ENCODE measurements at regions not wholly inside any gene's neighbourhood (a gene's known extent, or its start where the extent isn't known, plus 50 kb on each side); places are given as distances from the start of the nearest gene placed in this dataset.

DNA sequence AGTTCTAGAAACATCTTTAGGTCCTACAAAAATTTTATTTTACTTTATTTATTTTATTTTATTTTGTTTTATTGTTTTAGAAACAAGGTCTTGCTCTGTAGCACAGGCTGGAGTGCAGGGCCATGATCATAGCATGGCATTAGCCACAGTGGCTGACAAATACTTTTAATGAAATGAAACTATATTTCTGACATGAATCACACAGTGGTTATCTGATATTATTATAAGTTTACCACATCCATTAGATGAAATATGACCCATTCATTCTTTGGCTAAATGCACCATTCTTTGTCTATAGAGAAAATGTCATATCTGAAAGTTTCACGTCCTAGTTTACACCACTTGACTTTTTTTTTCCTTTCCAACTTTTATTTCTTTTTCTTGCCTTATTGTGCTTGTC lies 613.4 kb upstream of the ADAMTS5 start:
- ATAC-seq (ENCODE audit: low read depth) (no peak), DNase-seq (no peak)
- H2AFZ ChIP-seq (ENCODE audit: insufficient read depth, low read depth, low read length, poor library complexity, severe bottlenecking) = no peak overlapping the region
- TF ChIP-seq, protein P1, sequence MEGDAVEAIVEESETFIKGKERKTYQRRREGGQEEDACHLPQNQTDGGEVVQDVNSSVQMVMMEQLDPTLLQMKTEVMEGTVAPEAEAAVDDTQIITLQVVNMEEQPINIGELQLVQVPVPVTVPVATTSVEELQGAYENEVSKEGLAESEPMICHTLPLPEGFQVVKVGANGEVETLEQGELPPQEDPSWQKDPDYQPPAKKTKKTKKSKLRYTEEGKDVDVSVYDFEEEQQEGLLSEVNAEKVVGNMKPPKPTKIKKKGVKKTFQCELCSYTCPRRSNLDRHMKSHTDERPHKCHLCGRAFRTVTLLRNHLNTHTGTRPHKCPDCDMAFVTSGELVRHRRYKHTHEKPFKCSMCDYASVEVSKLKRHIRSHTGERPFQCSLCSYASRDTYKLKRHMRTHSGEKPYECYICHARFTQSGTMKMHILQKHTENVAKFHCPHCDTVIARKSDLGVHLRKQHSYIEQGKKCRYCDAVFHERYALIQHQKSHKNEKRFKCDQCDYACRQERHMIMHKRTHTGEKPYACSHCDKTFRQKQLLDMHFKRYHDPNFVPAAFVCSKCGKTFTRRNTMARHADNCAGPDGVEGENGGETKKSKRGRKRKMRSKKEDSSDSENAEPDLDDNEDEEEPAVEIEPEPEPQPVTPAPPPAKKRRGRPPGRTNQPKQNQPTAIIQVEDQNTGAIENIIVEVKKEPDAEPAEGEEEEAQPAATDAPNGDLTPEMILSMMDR (IDR thresholded peaks at IDR 0.05) = no peak
- no peaks in the 10 kb centered on the region for H3K36me3 ChIP-seq (replicated peaks in 1 of 2; ENCODE audit: control extremely low read depth in 1 of 2, control insufficient read depth in 1 of 2, extremely low read depth in 1 of 2, insufficient read depth in 2 of 2, low read length in 1 of 2)
- H3K4me1 ChIP-seq (ENCODE audit: control insufficient read depth in 2 of 2, insufficient read depth in 2 of 2, low read length in 2 of 2) = no peaks in the 10 kb centered on the region
- Mint-ChIP-seq H3K4me3 (no peak overlapping the region), H3K27ac (no peak overlapping the region), H3K4me1 (no peaks in the 10 kb centered on the region), H3K9me3 (ENCODE audit: insufficient read depth) (peaks cover 4% of the 10 kb centered on the region), H3K27me3 (no peaks in the 10 kb centered on the region)
- ChIA-PET POLR2A (no interaction called here), CTCF (no interaction called here)
- no peaks in the 10 kb centered on the region for H3K79me2 ChIP-seq (ENCODE audit: control insufficient read depth, insufficient read depth, low read length)
- H4K20me1 ChIP-seq (ENCODE audit: control insufficient read depth, insufficient read depth, low read length, poor library complexity, severe bottlenecking) = no peaks in the 10 kb centered on the region
- no peaks in the 10 kb centered on the region for H3K9me3 ChIP-seq (ENCODE audit: control extremely low read depth in 1 of 3, control insufficient read depth in 2 of 3, insufficient read depth in 1 of 3, low read length in 2 of 3)
- WGBS (ENCODE audit: insufficient coverage) = no CpG with 5 or more reads among the region's 1 CpG
- H3K4me2 ChIP-seq (replicated peaks; ENCODE audit: low read depth, low read length, poor library complexity, severe bottlenecking) = no peak overlapping the region
- no peak overlapping the region for H3K27ac ChIP-seq (ENCODE audit: low read length in 2 of 2)
- intact Hi-C loops (cut with micrococcal nuclease) = no loop called here
- H3K27me3 ChIP-seq (replicated peaks in 1 of 4; ENCODE audit: control extremely low read depth in 1 of 4, control insufficient read depth in 3 of 4, insufficient read depth in 4 of 4, low read length in 3 of 4) = no peaks in the 10 kb centered on the region
- H3K9ac ChIP-seq (ENCODE audit: low read length) = no peak overlapping the region
- no peak overlapping the region for H3K4me3 ChIP-seq (ENCODE audit: control extremely low read depth in 1 of 5, extremely low read depth in 1 of 5, insufficient read depth in 1 of 5, low read depth in 2 of 5, low read length in 4 of 5)

DNA sequence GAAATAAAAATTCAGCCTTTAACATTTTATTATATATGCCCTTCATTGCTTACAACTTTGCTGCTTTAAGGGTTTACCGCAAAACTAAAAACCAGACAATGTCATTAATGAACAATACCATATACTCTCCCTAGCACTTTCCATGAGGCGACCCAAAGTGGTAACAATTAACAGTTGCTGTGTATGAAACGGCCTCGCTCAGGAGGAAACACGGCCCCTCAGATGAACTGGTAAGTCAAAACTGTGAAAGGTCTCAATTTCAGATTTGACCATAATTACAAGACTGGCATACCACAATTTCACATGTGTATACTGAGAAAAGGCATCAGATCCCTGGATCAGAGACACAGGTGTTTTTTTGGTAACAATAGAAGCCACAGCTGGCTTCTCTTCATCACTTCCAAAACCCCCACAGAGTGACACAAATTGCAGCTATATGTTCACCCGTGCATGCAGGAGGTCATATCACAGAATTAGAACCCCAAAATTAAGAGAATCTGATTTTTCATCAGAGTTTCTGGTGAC lies 611.9 kb upstream of the ADAMTS5 start:
- Histone ChIP-seq H4K20me1 (ENCODE audit: control insufficient read depth, insufficient read depth, low read length, poor library complexity, severe bottlenecking) (no peaks in the 10 kb centered on the region), H3K79me2 (ENCODE audit: control insufficient read depth, insufficient read depth, low read length) (no peaks in the 10 kb centered on the region), H3K4me1 (ENCODE audit: control insufficient read depth in 2 of 2, insufficient read depth in 2 of 2, low read length in 2 of 2) (no peaks in the 10 kb centered on the region), H3K27ac (ENCODE audit: low read length in 2 of 2) (no peak overlapping the region), H3K9ac (ENCODE audit: low read length) (no peak overlapping the region), H3K36me3 (replicated peaks in 1 of 2; ENCODE audit: control extremely low read depth in 1 of 2, control insufficient read depth in 1 of 2, extremely low read depth in 1 of 2, insufficient read depth in 2 of 2, low read length in 1 of 2) (no peaks in the 10 kb centered on the region), H3K9me3 (ENCODE audit: control extremely low read depth in 1 of 3, control insufficient read depth in 2 of 3, insufficient read depth in 1 of 3, low read length in 2 of 3) (no peaks in the 10 kb centered on the region), H3K4me3 (ENCODE audit: control extremely low read depth in 1 of 5, extremely low read depth in 1 of 5, insufficient read depth in 1 of 5, low read depth in 2 of 5, low read length in 4 of 5) (no peak overlapping the region), H2AFZ (ENCODE audit: insufficient read depth, low read depth, low read length, poor library complexity, severe bottlenecking) (no peak overlapping the region), H3K4me2 (replicated peaks; ENCODE audit: low read depth, low read length, poor library complexity, severe bottlenecking) (no peak overlapping the region), H3K27me3 (replicated peaks in 1 of 4; ENCODE audit: control extremely low read depth in 1 of 4, control insufficient read depth in 3 of 4, insufficient read depth in 4 of 4, low read length in 3 of 4) (no peaks in the 10 kb centered on the region)
- POLR2A ChIA-PET = no interaction called here
- CTCF ChIA-PET = no interaction called here
- H3K9me3 Mint-ChIP-seq (ENCODE audit: insufficient read depth) = peaks cover 4% of the 10 kb centered on the region
- TF ChIP-seq, protein P1 (IDR thresholded peaks at IDR 0.05) = no peak
- intact Hi-C loops (cut with micrococcal nuclease) = no loop called here
- WGBS (ENCODE audit: insufficient coverage) = 86% methylated on average over 4 of the region's 6 CpGs
- no peaks in the 10 kb centered on the region for H3K27me3 Mint-ChIP-seq
- no peak for DNase-seq
- no peak for ATAC-seq (ENCODE audit: low read depth)
- no peak overlapping the region for H3K27ac Mint-ChIP-seq
- H3K4me3 Mint-ChIP-seq = no peak overlapping the region
- no peaks in the 10 kb centered on the region for H3K4me1 Mint-ChIP-seq
